ENCODE measurements at regions not wholly inside any gene's neighbourhood (a gene's known extent, or its start where the extent isn't known, plus 50 kb on each side); places are given as distances from the start of the nearest gene placed in this dataset.

DNA sequence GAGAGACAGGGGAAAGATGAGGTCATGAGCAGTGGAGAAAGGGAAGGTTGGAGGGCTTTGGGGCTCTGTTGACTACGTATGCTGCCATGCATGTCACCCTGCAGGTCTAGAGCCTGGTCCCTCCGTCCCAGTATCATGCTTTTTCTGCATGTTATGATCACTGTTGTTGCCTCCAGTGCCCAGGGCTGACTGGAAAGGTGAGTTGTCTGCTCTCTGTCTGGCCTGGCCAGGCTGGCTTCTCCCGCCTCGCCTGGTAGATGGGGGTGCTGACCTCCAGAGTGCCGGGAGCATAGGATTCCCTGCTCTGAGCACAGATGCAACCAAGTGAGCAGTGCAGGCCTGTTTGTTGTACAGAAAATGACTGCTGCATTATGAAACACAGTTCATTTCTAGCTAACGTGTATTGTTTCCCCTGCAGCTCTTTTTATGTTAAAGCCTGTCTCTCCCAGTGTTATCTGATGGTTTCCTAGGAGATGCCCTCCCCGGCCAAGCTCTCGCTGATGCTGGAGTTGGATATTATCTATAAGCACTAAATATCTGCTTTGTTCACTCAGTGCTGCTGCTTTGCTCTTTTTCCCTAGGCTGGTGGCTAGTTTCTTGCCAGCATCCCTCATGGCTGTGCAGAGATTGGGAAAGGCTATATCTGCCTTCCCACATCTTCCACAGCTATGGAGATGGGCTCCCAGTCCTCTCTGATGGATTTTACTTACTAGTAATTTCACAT, 158.2 kb downstream of the TDRD15 start:
- TF ChIP-seq, protein P1, sequence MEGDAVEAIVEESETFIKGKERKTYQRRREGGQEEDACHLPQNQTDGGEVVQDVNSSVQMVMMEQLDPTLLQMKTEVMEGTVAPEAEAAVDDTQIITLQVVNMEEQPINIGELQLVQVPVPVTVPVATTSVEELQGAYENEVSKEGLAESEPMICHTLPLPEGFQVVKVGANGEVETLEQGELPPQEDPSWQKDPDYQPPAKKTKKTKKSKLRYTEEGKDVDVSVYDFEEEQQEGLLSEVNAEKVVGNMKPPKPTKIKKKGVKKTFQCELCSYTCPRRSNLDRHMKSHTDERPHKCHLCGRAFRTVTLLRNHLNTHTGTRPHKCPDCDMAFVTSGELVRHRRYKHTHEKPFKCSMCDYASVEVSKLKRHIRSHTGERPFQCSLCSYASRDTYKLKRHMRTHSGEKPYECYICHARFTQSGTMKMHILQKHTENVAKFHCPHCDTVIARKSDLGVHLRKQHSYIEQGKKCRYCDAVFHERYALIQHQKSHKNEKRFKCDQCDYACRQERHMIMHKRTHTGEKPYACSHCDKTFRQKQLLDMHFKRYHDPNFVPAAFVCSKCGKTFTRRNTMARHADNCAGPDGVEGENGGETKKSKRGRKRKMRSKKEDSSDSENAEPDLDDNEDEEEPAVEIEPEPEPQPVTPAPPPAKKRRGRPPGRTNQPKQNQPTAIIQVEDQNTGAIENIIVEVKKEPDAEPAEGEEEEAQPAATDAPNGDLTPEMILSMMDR (IDR thresholded peaks at IDR 0.05) = no peak
- H3K27ac ChIP-seq = no peak overlapping the region
- no peaks in the 10 kb centered on the region for H3K36me3 ChIP-seq (ENCODE audit: insufficient read depth in 1 of 2, low read depth in 1 of 2)
- H3K4me1 ChIP-seq = no peaks in the 10 kb centered on the region
- H3K27me3 ChIP-seq (ENCODE audit: insufficient read depth in 3 of 3, low read length in 2 of 3) = no peaks in the 10 kb centered on the region
- H3K9me3 ChIP-seq = no peaks in the 10 kb centered on the region
- ATAC-seq (no peak), DNase-seq (no peak)
- 79 to 80% (median 80%) methylated on average over 8 of the region's 8 CpGs for WGBS, 3 donors
- H3K4me3 ChIP-seq = no peak overlapping the region
- intact Hi-C loops (cut with DNase I) = no loop called here

DNA sequence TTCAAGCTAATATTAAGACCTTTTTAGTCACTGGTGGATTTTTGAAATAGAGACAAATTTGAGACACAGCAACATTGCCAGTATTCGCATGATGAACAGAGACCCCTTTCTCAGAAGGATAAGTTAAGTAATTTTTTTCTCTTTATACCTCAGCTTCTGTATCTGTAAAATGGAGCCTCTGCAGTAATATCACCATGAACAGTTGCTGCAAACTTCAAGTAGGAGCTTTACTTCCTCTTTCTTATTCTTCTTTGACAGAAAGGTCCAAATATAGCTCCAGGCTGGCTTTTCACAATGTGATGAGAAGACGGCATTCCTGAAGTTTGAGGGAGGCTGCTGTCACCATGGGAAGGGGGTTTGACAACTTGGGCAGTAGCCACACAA, 158.7 kb downstream of the TDRD15 start:
- Histone ChIP-seq H3K9me3 (no peaks in the 10 kb centered on the region), H3K4me1 (no peaks in the 10 kb centered on the region), H3K27me3 (ENCODE audit: insufficient read depth in 3 of 3, low read length in 2 of 3) (no peaks in the 10 kb centered on the region), H3K36me3 (ENCODE audit: insufficient read depth in 1 of 2, low read depth in 1 of 2) (no peaks in the 10 kb centered on the region), H3K4me3 (no peak overlapping the region), H3K27ac (no peak overlapping the region)
- intact Hi-C loops (cut with DNase I) = no loop called here
- TF ChIP-seq, protein P1 (IDR thresholded peaks at IDR 0.05) = no peak
- ATAC-seq (no peak), DNase-seq (no peak)
- WGBS, 3 donors = 76 to 87% (median 80%) methylated on average over 2 of the region's 2 CpGs

DNA sequence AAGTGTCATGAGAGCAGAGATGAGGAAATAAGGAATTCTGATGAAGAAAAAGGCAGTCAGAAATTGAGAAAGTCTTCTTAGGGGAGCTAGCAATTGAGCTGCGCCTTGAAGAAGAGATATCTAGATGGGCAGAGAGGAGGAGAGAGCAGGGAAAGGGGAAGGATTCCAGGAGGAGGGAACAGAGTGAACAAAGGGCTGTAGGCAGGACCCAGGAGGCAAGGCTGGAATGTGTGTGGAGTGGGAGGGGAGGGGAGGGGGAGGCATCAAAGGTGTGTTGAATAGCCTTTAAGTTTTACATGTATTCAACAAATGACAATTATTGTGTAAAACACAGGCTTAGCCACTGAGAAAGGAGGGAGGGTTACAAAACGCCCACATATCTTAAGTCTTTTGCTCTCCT, 164.5 kb downstream of the TDRD15 start:
- Histone ChIP-seq H3K27me3 (ENCODE audit: insufficient read depth in 3 of 3, low read length in 2 of 3) (no peaks in the 10 kb centered on the region), H3K36me3 (ENCODE audit: insufficient read depth in 1 of 2, low read depth in 1 of 2) (no peaks in the 10 kb centered on the region), H3K9me3 (no peaks in the 10 kb centered on the region), H3K27ac (no peak overlapping the region), H3K4me1 (no peaks in the 10 kb centered on the region), H3K4me3 (no peak overlapping the region)
- ATAC-seq (no peak), DNase-seq (no peak)
- intact Hi-C loops (cut with DNase I) = no loop called here
- TF ChIP-seq, protein P1 (IDR thresholded peaks at IDR 0.05) = no peak
- WGBS, 3 donors = 79 to 91% (median 82%) methylated on average over 2 of the region's 2 CpGs

DNA sequence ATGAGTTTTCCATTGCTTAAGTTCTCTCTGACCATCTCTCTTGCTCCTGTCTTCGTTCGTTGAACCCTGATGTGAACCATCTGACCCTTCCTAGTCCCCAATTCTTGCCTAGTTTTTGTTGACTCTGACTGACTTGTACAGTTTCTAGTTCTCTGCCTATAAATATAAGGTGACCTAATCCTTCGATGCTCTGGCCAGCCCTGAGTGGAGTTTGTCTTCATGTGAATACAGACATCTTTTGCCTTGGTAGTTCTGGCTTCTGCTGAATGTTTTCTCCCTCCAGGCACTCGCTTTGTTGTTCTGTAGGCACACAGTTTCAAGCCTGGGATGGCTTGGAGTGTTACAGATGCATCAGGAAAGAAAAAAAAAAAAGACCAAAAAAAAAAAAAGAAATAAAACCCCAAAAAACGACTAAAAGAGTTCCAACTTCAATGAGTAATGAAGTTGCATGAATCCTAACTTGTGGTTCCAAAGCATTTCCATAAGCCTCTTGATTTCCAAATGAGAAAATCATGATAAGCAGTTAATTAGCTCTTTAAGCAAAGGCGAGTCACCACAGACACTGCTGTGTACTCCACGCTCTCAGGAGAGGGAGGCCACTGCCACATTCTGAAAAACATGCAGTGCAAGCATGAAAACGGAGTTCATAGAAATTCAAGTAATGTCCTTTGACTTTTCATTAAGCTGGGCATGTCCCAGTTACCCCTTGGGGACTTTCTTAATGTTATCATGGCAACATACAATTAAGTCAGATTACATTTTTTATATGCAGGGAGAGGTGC, 165.2 kb downstream of the TDRD15 start:
- Histone ChIP-seq H3K9me3 (no peaks in the 10 kb centered on the region), H3K36me3 (ENCODE audit: insufficient read depth in 1 of 2, low read depth in 1 of 2) (no peaks in the 10 kb centered on the region), H3K27me3 (ENCODE audit: insufficient read depth in 3 of 3, low read length in 2 of 3) (no peaks in the 10 kb centered on the region), H3K4me3 (no peak overlapping the region), H3K27ac (no peak overlapping the region), H3K4me1 (no peaks in the 10 kb centered on the region)
- ATAC-seq = no peak
- TF ChIP-seq, protein P1 (IDR thresholded peaks at IDR 0.05) = no peak
- WGBS, 3 donors = 71 to 73% (median 72%) methylated on average over 8 of the region's 8 CpGs
- DNase-seq = no peak
- intact Hi-C loops (cut with DNase I) = no loop called here

Data from psoas muscle (tissue), 7 donors.